HepG2 (cell line): ENCODE measurements at regions not wholly inside any gene's neighbourhood (a gene's known extent, or its start where the extent isn't known, plus 50 kb on each side); places are given as distances from the start of the nearest gene placed in this dataset.

Experiments
- ATAC-seq: fragments of 200-7000 bp; cut with Tn5 transposase; 3 replicates; pipeline ENCODE4 v1.9.1; 2020; ENCODE audit warnings: mild to moderate bottlenecking, moderate library complexity
- BruUV-seq: library from RNA; stranded (reverse); fragments of 400-500 nt; replicated peaks from 2 replicates; lab custom pipeline; 2021; lab: Mats Ljungman, UMichigan
- CTCF ChIA-PET: fragments of 300-600 bp; formaldehyde crosslinking; extraction: SDS; loops from one replicate; lab custom pipeline; 2021; ENCODE audit warnings: low total read pairs, inconsistent platforms, low intra/inter-chr PET ratio; lab: Yijun Ruan, JAX
- POLR2A ChIA-PET: fragments of 350-600 bp; sonication (Branson Sonifier 250); formaldehyde crosslinking; loops from one replicate; lab custom pipeline; 2020; ENCODE audit warnings: antibody characterized with exemption, inconsistent platforms; lab: Yijun Ruan, JAX
- DNase-seq: peaks from one replicate; pipeline ENCODE4 v3.0.0-alpha.2; 2015; ENCODE audit warnings: low spot score
- FAIRE-seq: peaks from 3 replicates; lab custom pipeline; 2011; peaks lifted over from hg19 to GRCh38; lab: Jason Lieb, UNC
- H2AFZ ChIP-seq: one replicate; pipeline ENCODE4 v1.6.1; 2011; ENCODE audit warnings: low read length, inconsistent platforms
- H3K27ac ChIP-seq: fragments of 300-600 bp; 3 replicates; pipeline ENCODE4 v1.8.0; 2011; ENCODE audit warnings: mixed run types, mild to moderate bottlenecking, mixed read lengths, low read length, inconsistent platforms; ENCODE audit not compliant: insufficient read depth; ENCODE audit errors: extremely low read length
- H3K27me3 ChIP-seq, 2 experiments: fragments of 200-600 bp in 1 of 2; 2 replicates in 1 of 2; 3 replicates in 1 of 2; pipeline versions ENCODE4 v1.6.0 to v1.8.0; 2011; ENCODE audit warnings: low read length in 2 of 2, mild to moderate bottlenecking in 2 of 2, moderate library complexity in 2 of 2, inconsistent platforms in 1 of 2; ENCODE audit not compliant: insufficient read depth in 2 of 2, control insufficient read depth in 1 of 2
- H3K36me3 ChIP-seq, 2 experiments: fragments of 200-600 bp in 1 of 2; replicated peaks in 1 of 2; 2 replicates in 1 of 2; 3 replicates in 1 of 2; pipeline versions ENCODE4 v1.5.1 to v1.8.0; 2011; ENCODE audit warnings: low read length in 2 of 2, inconsistent platforms in 1 of 2; ENCODE audit not compliant: insufficient read depth in 2 of 2, control insufficient read depth in 1 of 2
- H3K4me1 ChIP-seq: 2 replicates; pipeline ENCODE4 v1.5.1; 2012; ENCODE audit warnings: low read length, inconsistent platforms; ENCODE audit not compliant: insufficient read depth
- H3K4me2 ChIP-seq: 2 replicates; pipeline ENCODE4 v1.6.0; 2011; ENCODE audit warnings: low read depth, low read length, inconsistent platforms
- H3K4me3 ChIP-seq, 3 experiments: fragments of 200-600 bp in 1 of 3; sonication (generic), shearing (Covaris generic) in 1 of 3; replicated peaks in 1 of 3; 2 replicates each; pipeline ENCODE4 v1.5.1; 2011 to 2016; ENCODE audit warnings: low read length in 3 of 3, inconsistent platforms in 2 of 3, low read depth in 2 of 3, mild to moderate bottlenecking in 2 of 3, control low read depth in 1 of 3, mixed read lengths in 1 of 3; ENCODE audit not compliant: insufficient read depth in 1 of 3
- H3K79me2 ChIP-seq: one replicate; pipeline ENCODE4 v1.6.1; 2011; ENCODE audit warnings: low read length, inconsistent platforms; ENCODE audit not compliant: insufficient read depth
- H3K9ac ChIP-seq: 2 replicates; pipeline ENCODE4 v1.6.0; 2011; ENCODE audit warnings: mild to moderate bottlenecking, low read depth, low read length, inconsistent platforms; ENCODE audit not compliant: insufficient read depth
- H3K9me3 ChIP-seq: 2 replicates; pipeline ENCODE4 v1.5.1; 2012; ENCODE audit warnings: mild to moderate bottlenecking, low read length
- H4K20me1 ChIP-seq: 2 replicates; pipeline ENCODE4 v1.6.0; 2011; ENCODE audit warnings: inconsistent platforms, mild to moderate bottlenecking, low read length, moderate library complexity; ENCODE audit not compliant: insufficient read depth
- CSRNP1 ChIP-seq: sonication (generic); formaldehyde crosslinking; IDR thresholded peaks from 2 replicates; pipeline ENCODE4 v1.8.1; 2023; ENCODE audit warnings: mild to moderate bottlenecking, missing genetic modification reagents
- HOXA7 ChIP-seq: sonication (generic); formaldehyde crosslinking; IDR thresholded peaks from 2 replicates; pipeline ENCODE4 v1.8.1; 2022; ENCODE audit warnings: mild to moderate bottlenecking, missing genetic modification reagents, moderate library complexity
- JUN ChIP-seq: sonication (generic); formaldehyde crosslinking; IDR thresholded peaks from 2 replicates; pipeline ENCODE4 v1.4.0; 2020; ENCODE audit warnings: mild to moderate bottlenecking, missing genetic modification reagents
- RAD21 ChIP-seq: fragments of 450-650 bp; formaldehyde crosslinking; IDR thresholded peaks from 2 replicates; pipeline ENCODE4 v1.5.0; 2020; ENCODE audit warnings: mild to moderate bottlenecking
- SNAPC5 ChIP-seq: sonication (generic); formaldehyde crosslinking; IDR thresholded peaks from 2 replicates; pipeline ENCODE4 v1.8.1; 2023; ENCODE audit warnings: mild to moderate bottlenecking, missing genetic modification reagents, borderline replicate concordance
- YY1 ChIP-seq: IDR thresholded peaks from 2 replicates; pipeline ENCODE4 v1.6.1; 2011; ENCODE audit warnings: low read length, low read depth, moderate library complexity, mild to moderate bottlenecking; ENCODE audit not compliant: insufficient read depth, insufficient replicate concordance
- ZFP91 ChIP-seq: sonication (generic); formaldehyde crosslinking; IDR thresholded peaks from 2 replicates; pipeline ENCODE4 v1.9.0; 2022; ENCODE audit warnings: missing genetic modification reagents, mild to moderate bottlenecking, borderline replicate concordance
- ZNF124 ChIP-seq: sonication (generic); formaldehyde crosslinking; IDR thresholded peaks from 2 replicates; pipeline ENCODE4 v1.4.0; 2020; ENCODE audit warnings: missing genetic modification reagents
- ZNF260 ChIP-seq: sonication (generic); formaldehyde crosslinking; IDR thresholded peaks from 2 replicates; pipeline ENCODE4 v1.4.0; 2020; ENCODE audit warnings: missing genetic modification reagents, low read depth, mild to moderate bottlenecking, borderline replicate concordance
- ZNF550 ChIP-seq: sonication (generic); formaldehyde crosslinking; IDR thresholded peaks from 2 replicates; pipeline ENCODE4 v1.4.0; 2020; ENCODE audit warnings: mild to moderate bottlenecking, missing genetic modification reagents, borderline replicate concordance
- ZNF607 ChIP-seq: sonication (generic); formaldehyde crosslinking; IDR thresholded peaks from 2 replicates; pipeline ENCODE4 v1.5.1; 2020; ENCODE audit warnings: missing genetic modification reagents, mild to moderate bottlenecking, borderline replicate concordance
- ZNF816 ChIP-seq: sonication (generic); formaldehyde crosslinking; IDR thresholded peaks from 2 replicates; pipeline ENCODE4 v1.8.0; 2022; ENCODE audit warnings: missing genetic modification reagents, mild to moderate bottlenecking, borderline replicate concordance
- ZNF839 ChIP-seq: sonication (generic); formaldehyde crosslinking; IDR thresholded peaks from 2 replicates; pipeline ENCODE4 v1.4.0; 2020; ENCODE audit warnings: missing genetic modification reagents, mild to moderate bottlenecking, borderline replicate concordance
- in situ Hi-C: cut with HindIII; loops from 2 replicates; pipeline ENCODE4 v1.10.0; 2017; ENCODE audit warnings: low pct_unique_long_range_greater_than_20kb; ENCODE audit not compliant: extremely low pct_ligation_motif_present
- intact Hi-C: fragments of 100-400 bp; cut with micrococcal nuclease; formaldehyde crosslinking; loops from one replicate; pipeline ENCODE4 v1.10.0; 2022; ENCODE audit not compliant: unreplicated experiment
- TF ChIP-seq, protein P1 (sequence below): sonication (generic); formaldehyde crosslinking; IDR thresholded peaks from 2 replicates; pipeline ENCODE4 v1.5.0; 2020; ENCODE audit warnings: mild to moderate bottlenecking, missing genetic modification reagents
- TF ChIP-seq, protein P2 (sequence below): sonication (generic); formaldehyde crosslinking; conservative IDR thresholded peaks from 2 replicates; pipeline ENCODE4 v1.4.0; 2020; ENCODE audit warnings: missing genetic modification reagents

DNA sequence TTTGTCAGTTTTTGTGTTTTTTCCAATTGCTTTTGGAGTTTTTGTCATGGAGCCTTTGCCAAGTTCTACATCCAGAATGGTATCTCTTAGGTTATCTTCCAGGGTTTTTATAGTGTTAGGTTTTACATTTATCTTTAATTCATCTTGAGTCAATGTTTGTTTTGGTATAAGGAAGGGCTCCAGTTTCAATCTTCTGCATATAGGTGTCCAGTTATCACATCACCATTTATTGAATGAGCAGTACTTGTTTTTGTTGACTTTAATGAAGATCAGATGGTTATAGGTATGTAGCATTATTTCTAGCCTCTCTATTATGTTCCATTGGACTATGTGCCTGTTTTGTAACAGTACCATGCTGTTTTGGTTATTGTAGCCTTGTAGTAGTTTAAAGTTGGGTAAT is 1233.1 kb downstream of the PLA2G4A start:
- no peaks in the 10 kb centered on the region for H3K36me3 ChIP-seq
- H3K4me1 ChIP-seq: no peaks in the 10 kb centered on the region
- ChIA-PET POLR2A (no interaction called here), CTCF (no interaction called here)
- H3K9me3 ChIP-seq: peaks cover 12% of the 10 kb centered on the region
- H3K9ac ChIP-seq: no peak overlapping the region
- no peak for TF ChIP-seq SNAPC5
- no peak for TF ChIP-seq ZNF816
- TF ChIP-seq ZNF260 (CRISPR knock-in tag): no peak
- TF ChIP-seq ZFP91: no peak
- no peak for TF ChIP-seq CSRNP1 (CRISPR knock-in tag)
- TF ChIP-seq ZNF607: no peak
- TF ChIP-seq JUN: no peak
- TF ChIP-seq, protein P1, sequence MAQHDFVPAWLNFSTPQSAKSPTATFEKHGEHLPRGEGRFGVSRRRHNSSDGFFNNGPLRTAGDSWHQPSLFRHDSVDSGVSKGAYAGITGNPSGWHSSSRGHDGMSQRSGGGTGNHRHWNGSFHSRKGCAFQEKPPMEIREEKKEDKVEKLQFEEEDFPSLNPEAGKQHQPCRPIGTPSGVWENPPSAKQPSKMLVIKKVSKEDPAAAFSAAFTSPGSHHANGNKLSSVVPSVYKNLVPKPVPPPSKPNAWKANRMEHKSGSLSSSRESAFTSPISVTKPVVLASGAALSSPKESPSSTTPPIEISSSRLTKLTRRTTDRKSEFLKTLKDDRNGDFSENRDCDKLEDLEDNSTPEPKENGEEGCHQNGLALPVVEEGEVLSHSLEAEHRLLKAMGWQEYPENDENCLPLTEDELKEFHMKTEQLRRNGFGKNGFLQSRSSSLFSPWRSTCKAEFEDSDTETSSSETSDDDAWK: no peak
- TF ChIP-seq, protein P2, sequence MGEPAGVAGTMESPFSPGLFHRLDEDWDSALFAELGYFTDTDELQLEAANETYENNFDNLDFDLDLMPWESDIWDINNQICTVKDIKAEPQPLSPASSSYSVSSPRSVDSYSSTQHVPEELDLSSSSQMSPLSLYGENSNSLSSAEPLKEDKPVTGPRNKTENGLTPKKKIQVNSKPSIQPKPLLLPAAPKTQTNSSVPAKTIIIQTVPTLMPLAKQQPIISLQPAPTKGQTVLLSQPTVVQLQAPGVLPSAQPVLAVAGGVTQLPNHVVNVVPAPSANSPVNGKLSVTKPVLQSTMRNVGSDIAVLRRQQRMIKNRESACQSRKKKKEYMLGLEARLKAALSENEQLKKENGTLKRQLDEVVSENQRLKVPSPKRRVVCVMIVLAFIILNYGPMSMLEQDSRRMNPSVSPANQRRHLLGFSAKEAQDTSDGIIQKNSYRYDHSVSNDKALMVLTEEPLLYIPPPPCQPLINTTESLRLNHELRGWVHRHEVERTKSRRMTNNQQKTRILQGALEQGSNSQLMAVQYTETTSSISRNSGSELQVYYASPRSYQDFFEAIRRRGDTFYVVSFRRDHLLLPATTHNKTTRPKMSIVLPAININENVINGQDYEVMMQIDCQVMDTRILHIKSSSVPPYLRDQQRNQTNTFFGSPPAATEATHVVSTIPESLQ: no peak
- TF ChIP-seq YY1: no peak
- TF ChIP-seq ZNF550: no peak
- no peak for TF ChIP-seq HOXA7 (CRISPR knock-in tag)
- TF ChIP-seq RAD21: no peak
- no peak for TF ChIP-seq ZNF124 (CRISPR knock-in tag)
- TF ChIP-seq ZNF839: no peak
- H3K27me3 ChIP-seq: no peaks in the 10 kb centered on the region
- no peaks in the 10 kb centered on the region for H3K79me2 ChIP-seq
- FAIRE-seq (no peak), ATAC-seq (no peak), DNase-seq (no peak)
- H3K4me3 ChIP-seq: no peak overlapping the region
- H3K4me2 ChIP-seq: no peak overlapping the region
- no TSS peak for BruUV-seq
- H4K20me1 ChIP-seq: no peaks in the 10 kb centered on the region
- in situ Hi-C loops: no loop called here
- H3K27ac ChIP-seq: no peak overlapping the region
- intact Hi-C loops: no loop called here
- H2AFZ ChIP-seq: no peak overlapping the region
